ENCODE measurements at regions not wholly inside any gene's neighbourhood (a gene's known extent, or its start where the extent isn't known, plus 50 kb on each side); places are given as distances from the start of the nearest gene placed in this dataset.

DNA sequence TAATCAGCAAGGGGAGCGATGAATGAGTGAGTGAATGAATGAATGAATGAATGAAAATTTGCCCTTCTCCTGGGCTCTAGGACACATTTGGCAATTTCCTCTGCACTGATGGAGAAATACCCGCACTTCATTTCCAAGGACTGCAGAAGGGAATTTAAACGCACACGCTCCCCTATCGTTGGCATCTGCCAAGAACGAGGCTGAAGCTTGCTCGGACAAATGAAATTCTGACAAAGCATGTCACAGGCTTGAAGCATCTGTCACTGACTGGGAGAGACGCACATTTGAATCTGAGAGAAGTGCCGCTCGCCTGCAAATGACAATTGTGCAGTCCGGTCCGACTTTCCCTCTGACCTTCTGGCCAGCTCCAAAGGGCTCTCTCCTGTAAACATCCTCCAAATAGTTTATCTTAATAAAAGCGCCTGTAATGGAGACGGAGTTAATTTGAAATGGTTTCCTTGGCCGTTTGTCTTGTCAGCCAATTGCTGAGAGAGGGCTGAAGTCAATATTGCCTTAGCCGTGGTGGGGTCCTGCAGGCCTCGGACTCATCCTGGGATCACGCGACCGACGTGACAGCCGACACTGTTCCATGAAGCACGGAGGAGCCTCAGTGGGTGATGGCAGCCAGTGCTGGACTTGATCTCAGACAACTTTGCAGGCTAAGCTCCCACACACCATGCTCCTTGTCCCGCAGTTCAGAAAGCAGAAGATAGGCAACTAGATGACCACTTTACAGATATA lies 260.7 kb downstream of the MN1 start:
- no peak for DNase-seq (ENCODE audit: low read depth)

- no peak for DNase-seq (ENCODE audit: low read depth)
These were observed 259.7 kb downstream of the MN1 start for GRCh38 chr22:27541836-27542235.

DNA sequence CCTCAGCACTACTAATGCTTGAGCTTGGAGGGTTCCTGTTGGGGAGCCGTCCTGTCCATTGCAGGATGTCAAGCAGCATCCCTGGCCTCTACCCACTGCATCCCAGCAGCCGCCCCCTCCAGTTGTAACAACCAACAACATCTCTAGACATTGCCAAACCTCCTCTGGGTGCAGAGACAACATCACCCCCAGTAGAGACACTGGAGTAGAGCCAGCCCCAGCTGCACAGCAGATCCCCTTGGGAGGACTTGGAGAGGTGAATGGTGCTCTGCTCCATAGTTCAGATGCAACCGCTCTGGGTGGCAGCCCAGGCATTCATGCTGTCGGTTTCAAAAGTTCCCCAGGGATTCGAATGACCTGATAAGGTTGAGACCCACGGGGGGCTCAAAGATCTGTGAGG lies 259.0 kb downstream of the MN1 start:
- no peak for DNase-seq (ENCODE audit: low read depth)

- no peak for DNase-seq (ENCODE audit: low read depth)
These were observed 258.1 kb downstream of the MN1 start for GRCh38 chr22:27543460-27543859.

DNA sequence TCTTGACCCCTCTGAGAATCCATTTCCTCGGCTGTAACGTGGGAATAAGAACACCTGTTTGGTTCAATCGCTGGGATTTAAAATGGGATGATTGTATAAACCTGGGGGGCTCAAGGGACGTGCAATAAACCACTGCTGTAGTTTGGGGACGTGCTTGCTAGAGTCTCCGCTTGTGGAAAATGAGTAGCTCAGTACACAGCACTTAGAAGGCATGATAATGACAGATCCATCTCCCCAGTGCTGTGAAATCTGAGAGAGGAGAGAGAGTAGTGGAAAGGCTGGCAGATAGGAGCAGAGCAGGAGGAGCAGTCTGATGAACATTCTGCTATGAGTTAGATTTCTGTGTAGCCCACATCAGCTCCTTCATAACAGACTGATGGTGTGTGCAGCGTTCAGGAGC lies 256.5 kb downstream of the MN1 start:
- no peak for DNase-seq (ENCODE audit: low read depth)

DNA sequence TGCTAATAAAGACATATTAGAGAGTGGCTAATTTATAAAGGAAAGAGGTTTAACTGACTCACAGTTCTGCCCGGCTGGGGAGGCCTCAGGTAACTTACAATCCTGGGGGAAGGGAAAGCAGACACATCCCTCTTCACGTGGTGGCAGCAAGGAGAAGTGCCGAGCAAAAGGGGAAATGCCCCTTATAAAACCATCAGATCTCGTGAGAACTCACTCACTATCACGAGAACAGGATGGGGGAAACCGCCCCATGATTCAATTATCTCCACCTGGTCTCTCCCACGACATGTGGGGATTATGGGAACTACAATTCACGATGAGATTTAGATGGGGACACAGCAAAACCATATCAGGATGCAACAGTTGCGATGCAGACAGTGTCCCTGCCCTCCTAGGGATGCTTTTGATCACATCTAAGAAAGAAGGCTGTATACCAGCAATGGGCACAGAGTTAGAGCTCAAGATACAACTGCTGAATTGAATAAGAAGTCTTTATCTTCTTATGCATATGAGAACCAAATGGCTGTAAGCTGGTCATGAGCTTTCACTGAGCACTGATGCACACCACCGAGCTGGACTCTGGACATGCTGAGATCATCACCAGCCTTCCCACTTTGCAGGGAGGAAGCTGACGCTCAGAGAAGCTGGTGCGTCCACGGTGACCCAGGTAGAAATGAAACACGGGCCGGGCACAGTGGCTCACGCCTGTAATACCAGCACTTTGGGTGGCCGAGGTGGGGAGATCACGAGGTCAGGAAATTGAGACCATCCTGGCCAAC lies 255.2 kb downstream of the MN1 start:
- no peak for DNase-seq (ENCODE audit: low read depth)

GRCh38 chr22:27551402-27551801 lies 250.2 kb downstream of the MN1 start:
- no peak for DNase-seq (ENCODE audit: low read depth)

DNA sequence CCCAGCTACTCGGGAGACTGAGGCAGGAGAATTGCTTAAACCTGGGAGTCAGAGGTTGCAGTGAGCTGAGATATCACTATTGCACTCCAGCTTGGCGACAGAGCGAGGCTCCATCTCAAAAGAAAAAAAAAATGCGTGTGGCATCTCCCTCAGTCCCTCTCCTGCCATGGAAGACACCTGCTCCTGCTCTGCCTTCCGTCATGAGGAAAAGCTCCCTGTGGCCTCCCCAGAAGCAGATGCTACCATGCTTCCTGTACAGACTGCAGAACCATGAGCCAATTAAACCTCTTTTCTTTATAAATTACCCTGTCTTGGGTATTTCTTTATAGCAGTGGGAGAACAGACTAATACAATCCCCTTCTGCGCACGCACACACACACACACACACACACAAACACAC lies 249.4 kb downstream of the MN1 start:
- DNase-seq (ENCODE audit: low read depth) = no peak

- no peak for DNase-seq (ENCODE audit: low read depth)
These were observed 248.7 kb downstream of the MN1 start for GRCh38 chr22:27552863-27553262.

GRCh38 chr22:27554106-27554811 lies 247.3 kb downstream of the MN1 start:
- no peak for DNase-seq (ENCODE audit: low read depth)

DNA sequence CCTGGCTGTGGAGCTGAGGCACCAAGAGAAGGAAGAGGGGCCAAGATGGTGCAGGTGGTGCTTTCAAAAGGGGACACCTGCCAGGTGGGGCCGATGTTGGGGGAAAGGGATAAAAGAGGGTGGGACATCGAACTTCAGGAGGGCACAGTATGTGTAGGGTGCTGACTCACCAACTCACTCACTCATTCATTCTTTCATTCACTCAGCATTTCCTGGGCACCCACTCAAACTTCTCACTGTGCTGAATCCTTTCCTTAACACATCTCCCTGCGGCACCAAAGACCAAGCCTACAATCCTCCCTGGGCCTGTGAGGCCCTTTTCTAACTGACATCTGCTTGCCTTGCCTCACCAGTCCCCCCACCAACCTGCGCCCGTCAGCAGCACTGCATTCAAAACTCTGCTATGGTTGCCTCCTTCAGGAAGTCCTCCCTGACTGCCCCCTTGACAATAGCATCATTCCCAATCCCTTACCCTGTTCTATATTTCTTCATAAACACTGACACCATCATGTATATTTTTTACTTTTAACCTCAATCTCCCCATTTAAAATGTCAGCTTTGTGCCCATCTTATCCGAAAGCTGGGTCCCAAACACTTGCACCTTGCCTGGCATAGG lies 246.6 kb downstream of the MN1 start:
- DNase-seq (ENCODE audit: low read depth) = no peak

- no peak for DNase-seq (ENCODE audit: low read depth)
These were observed 245.2 kb downstream of the MN1 start for GRCh38 chr22:27556371-27556770.

GRCh38 chr22:27557286-27558008 lies 244.1 kb downstream of the MN1 start:
- DNase-seq (ENCODE audit: low read depth) = no peak

DNA sequence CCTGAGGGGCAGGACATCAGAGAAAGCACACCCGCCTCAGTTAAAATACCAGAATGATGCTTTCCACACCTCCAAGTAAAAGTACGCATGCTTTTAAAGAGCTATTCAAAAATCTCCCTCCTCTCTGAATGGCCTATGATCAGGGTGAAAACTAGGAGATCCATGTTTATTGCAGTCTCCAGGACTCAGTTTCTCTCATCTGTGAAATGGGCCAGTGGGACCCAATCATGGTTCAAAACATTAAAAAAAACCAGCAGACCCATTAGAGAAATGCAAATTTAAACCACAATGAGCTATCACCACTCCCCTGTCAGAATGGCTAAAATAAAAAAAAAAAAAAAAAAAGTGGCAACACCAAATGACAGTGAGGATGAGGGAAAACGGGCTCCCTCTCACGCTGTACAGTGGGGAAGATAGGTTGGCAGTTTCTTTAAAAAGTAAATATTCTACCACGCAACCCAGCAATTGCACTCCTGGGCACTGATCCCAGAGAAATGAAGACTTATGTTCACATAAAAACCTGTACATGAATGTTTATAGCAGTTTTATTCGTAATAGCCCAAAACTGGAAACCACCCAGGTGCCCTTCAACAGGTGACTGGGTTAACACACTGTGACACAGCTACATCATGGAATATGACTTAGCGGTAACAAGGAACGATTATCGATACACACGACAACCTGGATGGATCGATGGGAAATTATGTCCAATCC lies 242.7 kb downstream of the MN1 start:
- DNase-seq (ENCODE audit: low read depth) = no peak

- DNase-seq (ENCODE audit: low read depth) = no peak
These were observed 240.8 kb downstream of the MN1 start for GRCh38 chr22:27560781-27561180.

DNA sequence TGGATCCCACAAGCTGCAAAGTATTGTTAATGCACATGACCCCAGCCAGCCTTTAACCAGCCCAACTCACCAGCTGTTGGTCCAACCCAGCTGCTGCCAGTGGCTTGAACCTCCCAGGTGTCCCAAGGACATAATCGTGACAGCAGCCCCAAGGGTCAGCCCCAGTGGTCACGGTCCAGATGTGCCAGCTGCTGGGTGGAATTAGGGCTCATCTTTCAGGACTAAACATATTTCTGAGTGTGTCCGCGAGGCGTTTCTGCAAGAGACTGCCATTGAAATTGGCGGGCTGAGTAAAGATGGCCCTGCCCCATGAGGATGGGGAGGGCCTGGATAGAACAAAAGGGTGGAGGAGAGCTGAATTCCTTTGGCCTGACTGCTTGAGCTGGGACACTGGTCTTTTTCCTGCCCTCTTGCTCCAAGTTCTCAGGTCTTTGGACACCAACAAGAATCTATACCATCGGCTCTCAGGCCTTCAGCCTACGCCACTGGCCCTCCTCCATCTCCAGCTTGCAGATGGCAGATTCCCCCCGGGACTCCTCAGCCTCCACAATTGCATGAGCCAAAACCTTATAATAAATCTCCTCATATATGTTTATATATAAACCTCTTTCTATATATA lies 240.2 kb downstream of the MN1 start:
- no peak for DNase-seq (ENCODE audit: low read depth)

DNA sequence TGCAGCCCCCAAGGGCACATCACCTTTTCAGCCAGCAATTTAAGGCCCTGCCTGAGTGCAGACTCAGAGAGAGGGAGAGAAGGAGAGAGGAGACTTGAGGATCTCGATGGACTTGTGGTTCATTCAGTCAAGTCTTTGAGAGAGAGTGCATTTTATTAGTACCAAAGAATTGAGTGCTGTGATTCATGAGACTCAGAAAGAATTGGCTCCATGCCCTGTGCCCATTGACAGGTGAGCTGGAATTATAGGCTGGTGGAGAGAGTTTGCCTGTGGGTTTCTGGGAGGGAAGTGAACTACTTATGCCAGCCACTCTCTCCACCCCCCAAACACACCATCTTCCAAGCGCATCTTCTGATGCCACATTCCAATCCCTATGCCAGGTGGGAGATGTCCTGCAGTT lies 236.8 kb downstream of the MN1 start:
- DNase-seq (ENCODE audit: low read depth) = no peak

GRCh38 chr22:27566602-27567001 lies 235.0 kb downstream of the MN1 start:
- no peak for DNase-seq (ENCODE audit: low read depth)

- DNase-seq (ENCODE audit: low read depth) = no peak
These were observed 233.3 kb downstream of the MN1 start for GRCh38 chr22:27568265-27568664.

GRCh38 chr22:27571463-27572277 lies 229.9 kb downstream of the MN1 start:
- DNase-seq (ENCODE audit: low read depth) = no peak

Measured in stimulated activated CD8-positive, alpha-beta memory T cell treated with anti-CD3 and anti-CD28 coated beads, Interleukin-15, amount 100 ng/mL, for 24 hours (primary cell).